GM23338 (cell line): ENCODE measurements at regions not wholly inside any gene's neighbourhood (a gene's known extent, or its start where the extent isn't known, plus 50 kb on each side); places are given as distances from the start of the nearest gene placed in this dataset.

Source experiments
- ATAC-seq: fragments of 200-7000 bp; cut with Tn5 transposase; 3 replicates; pipeline ENCODE4 v1.9.1; 2020
- DNase-seq: peaks from one replicate; pipeline ENCODE4 v3.0.0-alpha.2; 2015; ENCODE audit warnings: low spot score
- H2AFZ ChIP-seq: fragments of 200-600 bp; sonication (generic); 2 replicates; pipeline ENCODE4 v1.8.0; 2016; ENCODE audit warnings: antibody characterized with exemption, mild to moderate bottlenecking, moderate library complexity
- H3F3A ChIP-seq: fragments of 200-600 bp; sonication (generic); replicated peaks from 2 replicates; pipeline ENCODE4 v1.8.0; 2017; ENCODE audit warnings: antibody characterized with exemption, mixed run types, low read depth
- H3K27ac ChIP-seq: fragments of 200-600 bp; sonication (generic); 2 replicates; pipeline ENCODE4 v1.6.1; 2016; ENCODE audit warnings: low read depth
- H3K27me3 ChIP-seq: fragments of 200-600 bp; sonication (generic); 2 replicates; pipeline ENCODE4 v1.8.0; 2016; ENCODE audit warnings: mild to moderate bottlenecking, mixed run types, moderate library complexity; ENCODE audit not compliant: insufficient read depth
- H3K36me3 ChIP-seq: fragments of 200-600 bp; sonication (generic); 2 replicates; pipeline ENCODE4 v1.8.0; 2016; ENCODE audit warnings: mild to moderate bottlenecking; ENCODE audit not compliant: insufficient read depth
- H3K4me1 ChIP-seq: fragments of 200-600 bp; sonication (generic); 2 replicates; pipeline ENCODE4 v1.8.0; 2016; ENCODE audit warnings: mild to moderate bottlenecking, moderate library complexity; ENCODE audit not compliant: insufficient read depth
- H3K4me2 ChIP-seq: fragments of 200-600 bp; sonication (generic); 2 replicates; pipeline ENCODE4 v1.7.1; 2017; ENCODE audit warnings: mixed run types
- H3K4me3 ChIP-seq: fragments of 200-600 bp; sonication (generic); 2 replicates; pipeline ENCODE4 v1.6.1; 2016; ENCODE audit warnings: mixed run types
- H3K79me2 ChIP-seq: fragments of 200-600 bp; sonication (generic); replicated peaks from 2 replicates; pipeline ENCODE4 v1.8.0; 2017; ENCODE audit warnings: mild to moderate bottlenecking; ENCODE audit not compliant: insufficient read depth
- H3K9me2 ChIP-seq: fragments of 200-600 bp; sonication (generic); 2 replicates; pipeline ENCODE4 v1.8.0; 2017; ENCODE audit not compliant: insufficient read depth
- H4K20me1 ChIP-seq: fragments of 200-600 bp; sonication (generic); replicated peaks from 2 replicates; pipeline ENCODE4 v1.8.0; 2017; ENCODE audit warnings: mild to moderate bottlenecking; ENCODE audit not compliant: insufficient read depth
- H3K27ac Mint-ChIP-seq: 2 replicates; pipeline ENCODE4 v1.8.0; 2020; ENCODE audit warnings: inconsistent platforms, mild to moderate bottlenecking, moderate library complexity, mixed read lengths
- H3K27me3 Mint-ChIP-seq: 3 replicates; pipeline ENCODE4 v1.8.0; 2022; ENCODE audit warnings: low read depth, mild to moderate bottlenecking, moderate library complexity, mixed read lengths, inconsistent platforms; ENCODE audit not compliant: insufficient read depth, poor library complexity
- H3K36me3 Mint-ChIP-seq: 3 replicates; pipeline ENCODE4 v1.8.0; 2021; ENCODE audit warnings: low read depth, mild to moderate bottlenecking, inconsistent platforms, moderate library complexity, mixed read lengths
- H3K4me1 Mint-ChIP-seq: 3 replicates; pipeline ENCODE4 v1.8.0; 2020; ENCODE audit warnings: mild to moderate bottlenecking, inconsistent platforms, mixed read lengths
- H3K4me3 Mint-ChIP-seq: 3 replicates; pipeline ENCODE4 v1.8.0; 2021; ENCODE audit warnings: moderate library complexity, mild to moderate bottlenecking, inconsistent platforms, mixed read lengths
- H3K9me3 Mint-ChIP-seq: 3 replicates; pipeline ENCODE4 v1.8.0; 2020; ENCODE audit warnings: moderate library complexity, mild to moderate bottlenecking, inconsistent platforms, mixed read lengths
- CREB1 ChIP-seq: fragments of 250-450 bp; sonication (Bioruptor Pico); IDR thresholded peaks from 2 replicates; pipeline ENCODE4 v1.5.0; 2020; ENCODE audit warnings: low read depth, mild to moderate bottlenecking, moderate library complexity
- CTCF ChIP-seq, 2 experiments: fragments of 200-600 bp in 1 of 2; sonication (generic) in 1 of 2; conservative IDR thresholded peaks; 2 replicates each; pipeline versions ENCODE4 v1.5.1 to v1.6.1; 2016 to 2017; ENCODE audit warnings: antibody characterized with exemption in 2 of 2, low read depth in 2 of 2, mild to moderate bottlenecking in 2 of 2, moderate library complexity in 1 of 2
- ETS1 ChIP-seq: IDR thresholded peaks from 2 replicates; pipeline ENCODE4 v1.6.1; 2016; ENCODE audit warnings: antibody characterized with exemption
- EZH2 ChIP-seq: fragments of 200-600 bp; sonication (generic); IDR thresholded peaks from one replicate; pipeline ENCODE4 v1.8.0; 2017; ENCODE audit warnings: antibody characterized with exemption, mild to moderate bottlenecking, low read depth; ENCODE audit not compliant: unreplicated experiment
- EZH2phosphoT487 ChIP-seq: fragments of 200-600 bp; sonication (generic); IDR thresholded peaks from one replicate; pipeline ENCODE4 v1.8.1; 2018; ENCODE audit warnings: antibody characterized with exemption; ENCODE audit not compliant: unreplicated experiment
- JUNB ChIP-seq: IDR thresholded peaks from one replicate; pipeline ENCODE4 v1.6.1; 2016; ENCODE audit warnings: antibody characterized with exemption; ENCODE audit not compliant: unreplicated experiment
- NANOG ChIP-seq: IDR thresholded peaks from 2 replicates; pipeline ENCODE4 v1.6.1; 2016; ENCODE audit warnings: antibody characterized with exemption, borderline replicate concordance
- POLR2AphosphoS5 ChIP-seq: IDR thresholded peaks from 2 replicates; pipeline ENCODE4 v1.6.1; 2016; ENCODE audit warnings: antibody characterized with exemption, low read depth
- REST ChIP-seq: IDR thresholded peaks from one replicate; pipeline ENCODE4 v1.6.1; 2018; ENCODE audit warnings: antibody characterized with exemption; ENCODE audit not compliant: unreplicated experiment
- STAT1 ChIP-seq: IDR thresholded peaks from one replicate; pipeline ENCODE4 v1.6.1; 2016; ENCODE audit warnings: antibody characterized with exemption; ENCODE audit not compliant: unreplicated experiment
- ZNF114 ChIP-seq: fragments of 250-450 bp; sonication (Bioruptor Pico); IDR thresholded peaks from 2 replicates; pipeline ENCODE4 v1.5.0; 2020; ENCODE audit warnings: mild to moderate bottlenecking, moderate library complexity
- ZNF462 ChIP-seq: fragments of 250-450 bp; sonication (Bioruptor Pico); IDR thresholded peaks from 2 replicates; pipeline ENCODE4 v1.5.0; 2020; ENCODE audit warnings: mild to moderate bottlenecking, moderate library complexity

GRCh38 chr5:21581508-21581907 lies 1271.6 kb downstream of the CDH12 start (continued):
- no peak for TF ChIP-seq JUNB
- no peak for TF ChIP-seq NANOG
- TF ChIP-seq CREB1 (CRISPR knock-in tag): no peak
- no peak for TF ChIP-seq CTCF (conservative IDR thresholded peaks at IDR 0.05; ENCODE audit: low read depth in 2 of 2)
- no peak for TF ChIP-seq EZH2phosphoT487
- no peak for TF ChIP-seq REST
- TF ChIP-seq STAT1: no peak
- TF ChIP-seq ZNF114 (CRISPR knock-in tag): no peak
- no peak for TF ChIP-seq POLR2AphosphoS5

GRCh38 chr5:21574961-21575360 lies 1278.2 kb downstream of the CDH12 start:
- ATAC-seq (no peak), DNase-seq (no peak)
- Histone ChIP-seq H3K9me2 (no peaks in the 10 kb centered on the region; the same call in 1 of the 2 replicates), H3K36me3 (no peaks in the 10 kb centered on the region), H3K4me3 (no peak overlapping the region), H4K20me1 (no peaks in the 10 kb centered on the region), H2AFZ (no peak overlapping the region), H3K4me2 (no peak overlapping the region), H3F3A (no peaks in the 10 kb centered on the region), H3K27ac (no peak overlapping the region), H3K4me1 (no peaks in the 10 kb centered on the region), H3K27me3 (no peaks in the 10 kb centered on the region), H3K79me2 (no peaks in the 10 kb centered on the region)
- H3K36me3 Mint-ChIP-seq: peaks cover 5% of the 10 kb centered on the region; the same call in 1 of the 3 replicates
- H3K27me3 Mint-ChIP-seq: no peaks in the 10 kb centered on the region
- H3K27ac Mint-ChIP-seq: no peak overlapping the region
- no peaks in the 10 kb centered on the region for H3K4me1 Mint-ChIP-seq
- H3K9me3 Mint-ChIP-seq: peaks cover 3% of the 10 kb centered on the region; the same call in 1 of the 3 replicates
- TF ChIP-seq CREB1 (CRISPR knock-in tag): no peak
- TF ChIP-seq ETS1: no peak
- no peak for TF ChIP-seq ZNF114 (CRISPR knock-in tag)
- TF ChIP-seq POLR2AphosphoS5: no peak
- TF ChIP-seq JUNB: no peak
- no peak for TF ChIP-seq EZH2
- no peak for TF ChIP-seq ZNF462 (CRISPR knock-in tag)
- no peak for TF ChIP-seq NANOG
- no peak overlapping the region for H3K4me3 Mint-ChIP-seq
